CD14-positive monocyte (primary cell): ENCODE measurements at regions not wholly inside any gene's neighbourhood (a gene's known extent, or its start where the extent isn't known, plus 50 kb on each side); places are given as distances from the start of the nearest gene placed in this dataset.
A peak's percentile ranks its signal among the peaks of the same experiment; 100 is the strongest.

Experiments used
- DNase-seq, 3 donors: peaks; one replicate each; pipeline ENCODE4 v3.0.0-alpha.2; 2011 to 2022
- H2AFZ ChIP-seq: 2 replicates; pipeline ENCODE4 v1.6.0; 2012; ENCODE audit warnings: mild to moderate bottlenecking, low read depth, low read length, inconsistent platforms; ENCODE audit not compliant: insufficient read depth, poor library complexity, severe bottlenecking
- H3K27ac ChIP-seq, 2 donors: 1 replicate in 1 of 2; 2 replicates in 1 of 2; pipeline ENCODE4 v1.5.1; 2012 to 2013; ENCODE audit warnings: low read length in 2 of 2, control low read depth in 1 of 2, inconsistent platforms in 1 of 2, low read depth in 1 of 2, mild to moderate bottlenecking in 1 of 2
- H3K27me3 ChIP-seq, 2 donors: one replicate each; pipeline versions ENCODE4 v1.6.0 to v1.6.1; 2011 to 2013; ENCODE audit warnings: low read length in 2 of 2; ENCODE audit not compliant: control insufficient read depth in 2 of 2, insufficient read depth in 2 of 2
- H3K36me3 ChIP-seq, 2 donors: replicated peaks in 1 of 2; 1 replicate in 1 of 2; 2 replicates in 1 of 2; pipeline versions ENCODE4 v1.5.1 to v1.6.1; 2012 to 2013; ENCODE audit warnings: low read length in 2 of 2, control low read depth in 1 of 2, inconsistent platforms in 1 of 2, mild to moderate bottlenecking in 1 of 2; ENCODE audit not compliant: insufficient read depth in 2 of 2, control insufficient read depth in 1 of 2
- H3K4me1 ChIP-seq, 2 donors: 1 replicate in 1 of 2; 2 replicates in 1 of 2; pipeline versions ENCODE4 v1.5.1 to v1.6.1; 2012 to 2013; ENCODE audit warnings: low read length in 2 of 2, control low read depth in 1 of 2, inconsistent platforms in 1 of 2, mild to moderate bottlenecking in 1 of 2, moderate library complexity in 1 of 2; ENCODE audit not compliant: insufficient read depth in 2 of 2, control insufficient read depth in 1 of 2
- H3K4me2 ChIP-seq: replicated peaks from 2 replicates; pipeline ENCODE3; 2012; ENCODE audit warnings: low read length, moderate library complexity, mild to moderate bottlenecking; ENCODE audit not compliant: poor library complexity, severe bottlenecking; ENCODE audit errors: extremely low read depth
- H3K4me3 ChIP-seq, 3 experiments: fragments of 200-600 bp in 1 of 3; sonication (generic) in 1 of 3; replicated peaks in 1 of 3; 1 replicate in 2 of 3; 2 replicates in 1 of 3; pipeline ENCODE4 v1.5.1; 2011 to 2013; ENCODE audit warnings: low read length in 3 of 3, mild to moderate bottlenecking in 3 of 3, control low read depth in 2 of 3, low read depth in 2 of 3, inconsistent platforms in 1 of 3, moderate library complexity in 1 of 3
- H3K79me2 ChIP-seq: 2 replicates; pipeline ENCODE4 v1.6.0; 2012; ENCODE audit warnings: mild to moderate bottlenecking, control low read depth, inconsistent platforms, low read length, moderate library complexity; ENCODE audit not compliant: insufficient read depth
- H3K9ac ChIP-seq: 2 replicates; pipeline ENCODE4 v1.6.0; 2017; ENCODE audit warnings: low read length, mild to moderate bottlenecking; ENCODE audit not compliant: insufficient read depth, poor library complexity, severe bottlenecking
- H3K9me3 ChIP-seq, 2 donors: replicated peaks in 1 of 2; 1 replicate in 1 of 2; 2 replicates in 1 of 2; pipeline versions ENCODE4 v1.5.1 to v1.6.1; 2012 to 2013; ENCODE audit warnings: low read length in 2 of 2, control low read depth in 1 of 2; ENCODE audit not compliant: control insufficient read depth in 1 of 2, insufficient read depth in 1 of 2
- H4K20me1 ChIP-seq: 2 replicates; pipeline ENCODE4 v1.6.0; 2012; ENCODE audit warnings: mild to moderate bottlenecking, low read length, control low read depth, moderate library complexity; ENCODE audit not compliant: insufficient read depth
- H3K27ac Mint-ChIP-seq, 7 donors: one replicate each; pipeline ENCODE4 v1.8.0; 2020; ENCODE audit warnings: mild to moderate bottlenecking in 7 of 7, mixed read lengths in 7 of 7, moderate library complexity in 6 of 7, inconsistent platforms in 2 of 7
- H3K27me3 Mint-ChIP-seq, 3 donors: one replicate each; pipeline ENCODE4 v1.8.0; 2021 to 2022; ENCODE audit warnings: low read depth in 3 of 3, mild to moderate bottlenecking in 3 of 3, mixed read lengths in 3 of 3, moderate library complexity in 3 of 3, inconsistent platforms in 1 of 3
- H3K36me3 Mint-ChIP-seq, 2 donors: one replicate each; pipeline ENCODE4 v1.8.0; 2020; ENCODE audit warnings: mixed read lengths in 2 of 2, inconsistent platforms in 1 of 2, mild to moderate bottlenecking in 1 of 2
- H3K4me1 Mint-ChIP-seq: one replicate; pipeline ENCODE4 v1.8.0; 2020; ENCODE audit warnings: mild to moderate bottlenecking, mixed read lengths
- H3K4me3 Mint-ChIP-seq, 2 donors: one replicate each; pipeline ENCODE4 v1.8.0; 2020; ENCODE audit warnings: mild to moderate bottlenecking in 2 of 2, mixed read lengths in 2 of 2, moderate library complexity in 1 of 2
- H3K9me3 Mint-ChIP-seq, 7 donors: one replicate each; pipeline ENCODE4 v1.8.0; 2020 to 2022; ENCODE audit warnings: mixed read lengths in 7 of 7, mild to moderate bottlenecking in 6 of 7, moderate library complexity in 6 of 7, inconsistent platforms in 2 of 7
- WGBS: methylation state at CpG from one replicate; pipeline ENCODE4 v1.1.5; 2013; ENCODE audit warnings: missing lambda C conversion rate; ENCODE audit not compliant: insufficient coverage; 5-methylcytosine and 5-hydroxymethylcytosine counted together
- intact Hi-C, 2 donors: fragments of 100-400 bp; cut with micrococcal nuclease; formaldehyde crosslinking; loops; one replicate each; pipeline versions ENCODE4 v1.15.0 to v1.15.1; 2023
- TF ChIP-seq, protein P1 (sequence below): fragments of 200-600 bp; IDR thresholded peaks from one replicate; pipeline ENCODE4 v1.8.0; 2022; ENCODE audit warnings: antibody characterized with exemption, mild to moderate bottlenecking

DNA sequence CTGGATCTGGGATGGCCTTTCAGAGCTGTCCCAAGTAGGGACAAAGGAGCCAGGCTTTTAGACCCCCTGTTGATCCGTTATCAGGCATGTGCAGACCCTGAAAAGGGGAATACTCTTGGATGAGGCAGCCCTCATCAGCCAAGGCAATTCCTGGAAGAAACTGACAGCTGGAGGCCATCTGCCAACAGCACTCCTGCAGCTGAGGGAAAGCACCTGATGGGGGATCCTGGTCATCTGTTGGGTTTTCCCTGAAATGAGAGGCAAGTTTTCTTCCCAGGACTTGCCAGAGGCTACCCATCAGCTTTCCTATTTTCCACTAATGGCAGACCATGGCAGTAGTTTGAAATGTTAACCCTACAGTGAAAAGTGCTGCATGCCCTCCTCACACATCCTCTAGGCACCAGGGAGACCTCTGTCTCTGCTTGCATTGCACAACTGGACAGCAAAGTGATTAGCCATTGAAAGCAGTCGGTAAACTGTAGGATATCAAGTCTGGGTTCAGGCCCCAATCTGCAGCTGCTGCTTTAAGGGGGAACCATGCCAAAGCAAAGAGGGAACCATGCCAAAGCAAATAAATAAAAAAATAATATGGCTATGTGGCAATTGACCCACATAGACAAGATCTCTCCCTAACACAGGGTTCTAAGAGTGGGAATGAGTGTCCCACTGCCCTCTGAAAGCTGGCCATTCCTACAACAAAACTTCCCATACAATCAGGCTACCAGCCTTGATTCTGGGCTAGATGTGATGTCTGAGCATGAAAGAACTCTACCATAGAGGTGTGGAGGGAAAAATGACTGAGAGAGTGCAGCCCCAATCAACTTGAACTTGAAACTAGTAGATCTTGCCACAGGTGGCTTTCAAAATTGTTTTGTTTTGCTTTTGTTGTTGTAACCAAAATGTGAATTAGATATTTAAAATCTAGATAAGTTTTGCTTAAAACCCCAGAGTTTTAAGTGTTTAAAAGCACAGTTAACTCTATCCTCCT is 232.0 kb upstream of the STT3B start:
- no peak overlapping the region for H3K27ac ChIP-seq
- no peak for DNase-seq
- peaks cover 0 to 17% (median 4%) of the 10 kb centered on the region in 7 donors for H3K9me3 Mint-ChIP-seq
- TF ChIP-seq, protein P1, sequence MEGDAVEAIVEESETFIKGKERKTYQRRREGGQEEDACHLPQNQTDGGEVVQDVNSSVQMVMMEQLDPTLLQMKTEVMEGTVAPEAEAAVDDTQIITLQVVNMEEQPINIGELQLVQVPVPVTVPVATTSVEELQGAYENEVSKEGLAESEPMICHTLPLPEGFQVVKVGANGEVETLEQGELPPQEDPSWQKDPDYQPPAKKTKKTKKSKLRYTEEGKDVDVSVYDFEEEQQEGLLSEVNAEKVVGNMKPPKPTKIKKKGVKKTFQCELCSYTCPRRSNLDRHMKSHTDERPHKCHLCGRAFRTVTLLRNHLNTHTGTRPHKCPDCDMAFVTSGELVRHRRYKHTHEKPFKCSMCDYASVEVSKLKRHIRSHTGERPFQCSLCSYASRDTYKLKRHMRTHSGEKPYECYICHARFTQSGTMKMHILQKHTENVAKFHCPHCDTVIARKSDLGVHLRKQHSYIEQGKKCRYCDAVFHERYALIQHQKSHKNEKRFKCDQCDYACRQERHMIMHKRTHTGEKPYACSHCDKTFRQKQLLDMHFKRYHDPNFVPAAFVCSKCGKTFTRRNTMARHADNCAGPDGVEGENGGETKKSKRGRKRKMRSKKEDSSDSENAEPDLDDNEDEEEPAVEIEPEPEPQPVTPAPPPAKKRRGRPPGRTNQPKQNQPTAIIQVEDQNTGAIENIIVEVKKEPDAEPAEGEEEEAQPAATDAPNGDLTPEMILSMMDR: no peak
- intact Hi-C loops: no loop called here
- no peaks in the 10 kb centered on the region for H4K20me1 ChIP-seq
- no peak overlapping the region for H2AFZ ChIP-seq
- peak overlapping the region in 1 of 7 donors; percentile 70 for H3K27ac Mint-ChIP-seq
- no peak overlapping the region for H3K4me3 ChIP-seq
- no peaks in the 10 kb centered on the region for H3K4me1 ChIP-seq
- H3K9me3 ChIP-seq: peaks cover 0 to 7% of the 10 kb centered on the region in 2 donors
- no peaks in the 10 kb centered on the region for H3K36me3 ChIP-seq
- no peak overlapping the region for H3K4me2 ChIP-seq
- H3K36me3 Mint-ChIP-seq: no peaks in the 10 kb centered on the region
- 100% methylated on average over 1 of the region's 2 CpGs for WGBS
- H3K4me1 Mint-ChIP-seq: no peaks in the 10 kb centered on the region
- H3K27me3 Mint-ChIP-seq: peaks cover 0 to 1% (median under 1%) of the 10 kb centered on the region in 3 donors
- no peak overlapping the region for H3K4me3 Mint-ChIP-seq
- no peaks in the 10 kb centered on the region for H3K27me3 ChIP-seq
- H3K9ac ChIP-seq: no peak overlapping the region
- H3K79me2 ChIP-seq: no peaks in the 10 kb centered on the region

DNA sequence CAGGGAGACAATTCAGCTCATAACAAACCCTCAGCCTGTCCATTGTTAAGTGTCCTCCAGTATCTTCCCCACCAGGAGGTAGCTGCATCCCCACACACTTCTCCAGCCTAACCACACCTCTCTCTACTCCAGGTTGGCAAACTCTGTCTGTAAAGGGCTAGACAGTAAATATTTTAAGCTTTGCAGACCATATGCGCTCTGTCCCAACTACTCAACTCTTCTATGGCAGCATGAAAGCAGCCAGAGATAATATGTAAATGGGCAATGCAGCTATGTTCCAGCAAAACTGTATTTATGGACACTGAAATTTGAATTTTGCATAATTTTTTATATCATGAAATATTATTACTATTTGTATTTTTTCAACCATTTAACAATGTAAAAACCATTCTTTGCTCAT is 230.4 kb upstream of the STT3B start:
- no peaks in the 10 kb centered on the region for H4K20me1 ChIP-seq
- DNase-seq: no peak
- intact Hi-C loops: no loop called here
- no peak overlapping the region for H3K9ac ChIP-seq
- H3K36me3 ChIP-seq: no peaks in the 10 kb centered on the region
- Mint-ChIP-seq H3K27ac (no peak overlapping the region), H3K36me3 (no peaks in the 10 kb centered on the region), H3K9me3 (peaks cover 0 to 17% (median 4%) of the 10 kb centered on the region in 7 donors), H3K4me3 (no peak overlapping the region), H3K27me3 (peaks cover 0 to 1% (median 0%) of the 10 kb centered on the region in 3 donors), H3K4me1 (no peaks in the 10 kb centered on the region)
- no peaks in the 10 kb centered on the region for H3K27me3 ChIP-seq
- H3K79me2 ChIP-seq: no peaks in the 10 kb centered on the region
- TF ChIP-seq, protein P1: no peak
- peaks cover 0 to 4% of the 10 kb centered on the region in 2 donors for H3K9me3 ChIP-seq
- no peak overlapping the region for H3K4me2 ChIP-seq
- WGBS: no CpG with 5 or more reads among the region's 1 CpG
- no peak overlapping the region for H2AFZ ChIP-seq
- no peak overlapping the region for H3K27ac ChIP-seq
- no peak overlapping the region for H3K4me3 ChIP-seq
- H3K4me1 ChIP-seq: no peaks in the 10 kb centered on the region
